Stimulated activated naive CD8-positive, alpha-beta T cell treated with anti-CD3 and anti-CD28 coated beads, Interleukin-15, amount 100 ng/mL, for 72 hours (primary cell): ENCODE measurements at regions not wholly inside any gene's neighbourhood (a gene's known extent, or its start where the extent isn't known, plus 50 kb on each side); places are given as distances from the start of the nearest gene placed in this dataset.
A peak's percentile ranks its signal among the peaks of the same experiment; 100 is the strongest.

ENCODE experiments used
- ATAC-seq: fragments of 150-1000 bp; cut with Tn5 transposase; 2 replicates; pipeline ENCODE4 v1.10.0; 2021; ENCODE audit warnings: mild to moderate bottlenecking, moderate library complexity
- DNase-seq, 2 donors: peaks; one replicate each; pipeline ENCODE4 v3.0.0; 2021 to 2022
- H3K27ac Mint-ChIP-seq, 2 donors: one replicate each; pipeline ENCODE4 v1.8.0; 2022; ENCODE audit warnings: mild to moderate bottlenecking in 2 of 2, mixed read lengths in 2 of 2, moderate library complexity in 2 of 2
- H3K27me3 Mint-ChIP-seq: one replicate; pipeline ENCODE4 v1.8.0; 2022; ENCODE audit warnings: mixed read lengths
- H3K4me1 Mint-ChIP-seq: one replicate; pipeline ENCODE4 v1.8.0; 2022; ENCODE audit warnings: mild to moderate bottlenecking, mixed read lengths
- H3K4me3 Mint-ChIP-seq, 2 donors: one replicate each; pipeline ENCODE4 v1.8.0; 2022; ENCODE audit warnings: mild to moderate bottlenecking in 2 of 2, mixed read lengths in 2 of 2, moderate library complexity in 1 of 2
- H3K9me3 Mint-ChIP-seq, 2 donors: one replicate each; pipeline ENCODE4 v1.8.0; 2022; ENCODE audit warnings: mixed read lengths in 2 of 2

GRCh38 chr1:30249446-30250337 is 473.7 kb downstream of the MATN1 start:
- Mint-ChIP-seq H3K4me3 (no peak overlapping the region), H3K9me3 (no peaks in the 10 kb centered on the region), H3K4me1 (no peaks in the 10 kb centered on the region), H3K27ac (no peak overlapping the region), H3K27me3 (peaks cover 15% of the 10 kb centered on the region)
- no peak for ATAC-seq
- no peak for DNase-seq

DNA sequence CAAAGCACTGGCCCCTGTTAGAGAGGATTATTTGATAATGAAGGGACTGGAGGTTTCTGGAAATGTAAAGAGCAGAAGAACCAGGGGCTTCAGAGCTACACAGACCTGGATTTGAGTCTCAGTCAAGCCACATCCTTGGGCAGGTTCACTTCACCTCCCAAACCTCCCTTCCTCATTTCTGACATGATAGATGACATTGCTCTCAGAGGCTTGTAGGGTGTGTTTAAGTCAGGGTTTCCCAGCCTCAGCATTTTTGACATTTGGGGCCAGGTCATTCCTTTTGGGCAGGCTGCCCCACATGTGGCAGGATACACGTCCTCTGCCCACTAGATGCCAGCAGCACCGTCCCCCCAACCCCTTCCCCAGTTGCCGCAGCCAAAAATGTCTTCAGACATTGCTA is 474.6 kb downstream of the MATN1 start:
- H3K9me3 Mint-ChIP-seq, result no peaks in the 10 kb centered on the region
- peaks cover 20% of the 10 kb centered on the region for H3K27me3 Mint-ChIP-seq
- ATAC-seq (no peak), DNase-seq (no peak)
- no peak overlapping the region for H3K4me3 Mint-ChIP-seq
- H3K4me1 Mint-ChIP-seq, result no peaks in the 10 kb centered on the region
- no peak overlapping the region for H3K27ac Mint-ChIP-seq

DNA sequence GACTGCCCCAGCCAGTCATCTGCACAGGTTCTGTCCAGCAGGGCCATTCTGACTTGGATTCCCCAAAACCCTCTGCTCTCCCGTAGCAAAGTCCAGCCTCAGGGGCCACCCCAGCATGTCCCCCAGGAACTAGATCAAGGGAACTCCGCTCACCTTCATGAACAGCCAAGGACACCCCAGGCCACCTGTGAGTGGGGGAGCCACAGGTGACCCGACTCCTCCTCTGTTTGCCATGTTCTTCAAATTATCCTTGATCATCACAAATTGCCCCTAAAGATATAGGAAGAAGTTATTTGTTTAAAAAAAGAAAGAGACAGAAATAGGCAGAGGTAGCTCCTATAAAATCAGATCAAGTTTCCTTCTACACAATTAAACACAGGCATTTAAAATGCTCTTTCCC is 475.0 kb downstream of the MATN1 start:
- no peak for ATAC-seq
- H3K9me3 Mint-ChIP-seq, result no peaks in the 10 kb centered on the region
- no peak for DNase-seq
- H3K27me3 Mint-ChIP-seq, result peaks cover 16% of the 10 kb centered on the region
- H3K4me1 Mint-ChIP-seq, result no peaks in the 10 kb centered on the region
- H3K4me3 Mint-ChIP-seq, result no peak overlapping the region
- no peak overlapping the region for H3K27ac Mint-ChIP-seq

DNA sequence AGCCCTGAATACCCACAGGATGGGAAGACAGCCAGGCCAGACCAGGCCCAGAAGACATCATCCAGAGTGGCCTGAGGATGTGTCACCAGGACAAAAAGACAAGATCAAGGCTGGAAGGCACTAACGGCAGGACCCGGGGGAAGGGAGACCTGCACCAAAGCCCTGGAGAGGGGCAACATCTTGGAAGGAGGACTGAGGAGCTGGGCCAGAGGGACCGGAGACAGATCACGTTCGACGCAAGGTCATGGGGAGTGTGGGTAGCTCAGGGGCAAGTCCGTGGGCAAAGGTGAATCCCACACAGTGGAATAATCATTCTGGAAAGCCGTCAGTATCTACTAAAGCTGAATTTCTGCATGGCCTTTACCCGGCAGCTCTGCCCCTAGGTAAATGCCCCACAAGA is 478.6 kb downstream of the MATN1 start:
- Mint-ChIP-seq H3K4me3 (no peak overlapping the region), H3K27ac (no peak overlapping the region), H3K27me3 (peaks cover 21% of the 10 kb centered on the region), H3K4me1 (no peaks in the 10 kb centered on the region), H3K9me3 (no peaks in the 10 kb centered on the region)
- no peak for DNase-seq
- no peak for ATAC-seq

GRCh38 chr1:30242722-30243457 is 480.5 kb downstream of the MATN1 start:
- peaks cover 26% of the 10 kb centered on the region for H3K27me3 Mint-ChIP-seq

GRCh38 chr1:30242168-30242567 is 481.2 kb downstream of the MATN1 start:
- Mint-ChIP-seq H3K9me3 (no peaks in the 10 kb centered on the region), H3K4me1 (no peaks in the 10 kb centered on the region), H3K4me3 (no peak overlapping the region), H3K27ac (no peak overlapping the region), H3K27me3 (peaks cover 26% of the 10 kb centered on the region)
- DNase-seq (no peak), ATAC-seq (no peak)

More at GRCh38 chr1:30242722-30243457, 480.5 kb downstream of the MATN1 start:
- Mint-ChIP-seq H3K9me3 (no peaks in the 10 kb centered on the region), H3K4me3 (no peak overlapping the region), H3K27ac (no peak overlapping the region), H3K4me1 (no peaks in the 10 kb centered on the region)
- ATAC-seq (no peak), DNase-seq (no peak)

GRCh38 chr1:30241681-30242080 is 481.7 kb downstream of the MATN1 start:
- no peak overlapping the region for H3K27ac Mint-ChIP-seq
- H3K9me3 Mint-ChIP-seq, result no peaks in the 10 kb centered on the region
- DNase-seq (no peak), ATAC-seq (no peak)
- no peaks in the 10 kb centered on the region for H3K4me1 Mint-ChIP-seq
- H3K27me3 Mint-ChIP-seq, result peaks cover 26% of the 10 kb centered on the region
- H3K4me3 Mint-ChIP-seq, result no peak overlapping the region

- Mint-ChIP-seq H3K4me1 (no peaks in the 10 kb centered on the region), H3K27me3 (peaks cover 16% of the 10 kb centered on the region), H3K27ac (no peak overlapping the region), H3K9me3 (no peaks in the 10 kb centered on the region), H3K4me3 (no peak overlapping the region)
- ATAC-seq (no peak), DNase-seq (no peak)
Observed at GRCh38 chr1:30234091-30234490, 489.3 kb downstream of the MATN1 start.

- Mint-ChIP-seq H3K4me3 (no peak overlapping the region), H3K27me3 (peaks cover 16% of the 10 kb centered on the region), H3K4me1 (no peaks in the 10 kb centered on the region), H3K9me3 (no peaks in the 10 kb centered on the region), H3K27ac (no peak overlapping the region)
- DNase-seq (peak in 1 of 2 donors; percentile 20), ATAC-seq (no peak)
Observed at GRCh38 chr1:30232288-30232899, 491.0 kb downstream of the MATN1 start.

- H3K27me3 Mint-ChIP-seq, result peaks cover 23% of the 10 kb centered on the region
- DNase-seq (no peak), ATAC-seq (no peak)
- no peak overlapping the region for H3K4me3 Mint-ChIP-seq
- no peaks in the 10 kb centered on the region for H3K4me1 Mint-ChIP-seq
- H3K9me3 Mint-ChIP-seq, result no peaks in the 10 kb centered on the region
- no peak overlapping the region for H3K27ac Mint-ChIP-seq
Observed at GRCh38 chr1:30229960-30230359, 493.4 kb downstream of the MATN1 start.

DNA sequence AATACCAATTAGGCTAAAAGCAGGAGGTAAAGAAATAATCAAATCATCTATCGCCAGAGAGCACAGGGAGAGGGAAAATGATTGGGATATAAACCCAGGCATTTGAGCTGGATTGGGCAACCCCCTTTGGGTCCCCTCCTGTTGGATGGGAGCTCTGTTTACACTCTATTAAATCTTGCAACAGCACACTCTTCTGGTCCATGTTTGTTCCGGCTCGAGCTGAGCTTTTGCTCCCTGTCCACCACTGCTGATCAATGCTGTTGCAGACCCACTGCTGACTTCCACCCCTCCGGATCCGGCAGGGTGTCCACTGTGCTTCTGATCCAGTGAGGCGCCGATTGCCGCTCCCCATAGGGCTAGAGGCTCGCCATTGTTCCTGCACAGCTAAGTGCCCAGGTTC is 493.8 kb downstream of the MATN1 start:
- Mint-ChIP-seq H3K4me3 (no peak overlapping the region), H3K9me3 (no peaks in the 10 kb centered on the region), H3K27me3 (peaks cover 27% of the 10 kb centered on the region), H3K4me1 (no peaks in the 10 kb centered on the region), H3K27ac (no peak overlapping the region)
- DNase-seq (no peak), ATAC-seq (no peak)

GRCh38 chr1:30226648-30227047 is 496.7 kb downstream of the MATN1 start:
- DNase-seq, result no peak
- Mint-ChIP-seq H3K27me3 (peaks cover 14% of the 10 kb centered on the region), H3K4me1 (no peaks in the 10 kb centered on the region), H3K9me3 (no peaks in the 10 kb centered on the region), H3K4me3 (no peak overlapping the region), H3K27ac (peak overlapping the region in 1 of 2 donors; percentile 46)
- no peak for ATAC-seq

DNA sequence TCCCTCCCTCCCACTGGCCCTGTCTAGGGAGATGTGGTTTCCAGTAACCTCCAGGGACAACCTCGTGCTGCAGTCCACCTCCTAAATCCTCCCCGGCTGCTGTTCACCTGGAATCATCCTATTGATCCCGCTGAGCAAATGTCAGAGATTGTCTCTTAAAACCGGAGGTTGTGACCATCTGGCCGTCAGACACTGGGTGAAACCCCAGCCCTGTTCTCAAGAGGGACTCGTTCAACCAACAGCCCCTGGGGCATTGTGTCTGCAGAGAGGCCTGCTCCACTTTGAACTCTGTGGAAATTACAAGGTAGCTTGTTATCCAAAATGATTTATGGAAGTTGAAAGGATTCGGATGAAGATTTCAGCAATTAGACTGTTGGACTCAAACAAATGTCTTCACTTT is 498.0 kb downstream of the MATN1 start:
- H3K4me1 Mint-ChIP-seq, result no peaks in the 10 kb centered on the region
- no peak for ATAC-seq
- H3K27me3 Mint-ChIP-seq, result peaks cover 21% of the 10 kb centered on the region
- DNase-seq, result no peak
- H3K27ac Mint-ChIP-seq, result no peak overlapping the region
- H3K4me3 Mint-ChIP-seq, result no peak overlapping the region
- H3K9me3 Mint-ChIP-seq, result no peaks in the 10 kb centered on the region

DNA sequence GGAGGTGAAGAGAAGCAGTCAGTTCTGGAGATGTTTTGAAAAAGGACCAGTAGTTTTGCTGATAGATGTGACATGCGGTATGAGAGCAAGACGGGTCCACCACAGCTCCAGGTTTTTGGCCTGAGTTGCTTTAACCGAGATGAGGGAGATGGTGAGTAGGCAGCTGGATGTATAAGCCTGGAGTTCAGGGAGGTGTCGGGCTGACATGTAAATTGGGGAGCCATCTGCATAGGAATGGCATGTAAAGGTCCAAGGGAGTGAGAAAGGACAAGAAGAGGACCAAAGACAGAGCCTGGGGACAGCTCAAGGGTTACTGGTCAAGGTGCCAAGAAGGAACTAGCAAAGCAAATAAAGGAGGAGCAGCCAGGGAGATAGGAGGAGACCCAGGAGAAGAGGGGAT is 503.7 kb downstream of the MATN1 start:
- DNase-seq (no peak), ATAC-seq (no peak)
- no peaks in the 10 kb centered on the region for H3K9me3 Mint-ChIP-seq
- no peaks in the 10 kb centered on the region for H3K4me1 Mint-ChIP-seq
- peaks cover 25% of the 10 kb centered on the region for H3K27me3 Mint-ChIP-seq
- no peak overlapping the region for H3K27ac Mint-ChIP-seq
- no peak overlapping the region for H3K4me3 Mint-ChIP-seq

- Mint-ChIP-seq H3K9me3 (no peaks in the 10 kb centered on the region), H3K4me1 (no peaks in the 10 kb centered on the region), H3K27me3 (peaks cover 21% of the 10 kb centered on the region), H3K4me3 (no peak overlapping the region), H3K27ac (no peak overlapping the region)
- no peak for ATAC-seq
- DNase-seq, result no peak
Observed at GRCh38 chr1:30218438-30218837, 504.9 kb downstream of the MATN1 start.

- Mint-ChIP-seq H3K27me3 (peaks cover 21% of the 10 kb centered on the region), H3K4me1 (no peaks in the 10 kb centered on the region), H3K9me3 (no peaks in the 10 kb centered on the region), H3K27ac (no peak overlapping the region), H3K4me3 (no peak overlapping the region)
- no peak for DNase-seq
- ATAC-seq, result no peak
Observed at GRCh38 chr1:30216602-30217001, 506.8 kb downstream of the MATN1 start.
